H1 (cell line): ENCODE measurements at regions not wholly inside any gene's neighbourhood (a gene's known extent, or its start where the extent isn't known, plus 50 kb on each side); places are given as distances from the start of the nearest gene placed in this dataset.

ENCODE experiments used
- CTCF ChIA-PET: fragments of 300-600 bp; sonication (Branson Sonifier 250); formaldehyde crosslinking; loops from one replicate; lab custom pipeline; 2021; ENCODE audit not compliant: partially characterized antibody; lab: Charles Lee
- POLR2A ChIA-PET: fragments of 300-600 bp; sonication (Branson Sonifier 250); formaldehyde crosslinking; loops from one replicate; lab custom pipeline; 2021; ENCODE audit warnings: inconsistent platforms; ENCODE audit not compliant: partially characterized antibody; lab: Charles Lee
- DNase-seq, 2 experiments: peaks; one replicate each; pipeline versions ENCODE4 v3.0.0 to v3.0.0-alpha.2; 2010 to 2022; ENCODE audit warnings: low spot score in 2 of 2, low read depth in 1 of 2, mixed read lengths in 1 of 2
- FAIRE-seq: peaks from 2 replicates; lab custom pipeline; 2011; peaks lifted over from hg19 to GRCh38; lab: Jason Lieb, UNC
- H2AFZ ChIP-seq: 2 replicates; pipeline ENCODE4 v1.8.1; 2012; ENCODE audit warnings: low read length, inconsistent platforms
- H2AK5ac ChIP-seq: 2 replicates; pipeline ENCODE4 v1.6.1; 2013; ENCODE audit warnings: low read depth, low read length
- H2BK120ac ChIP-seq: replicated peaks from 2 replicates; pipeline ENCODE3; 2013; ENCODE audit warnings: low read depth, low read length, inconsistent platforms
- H2BK12ac ChIP-seq: 2 replicates; pipeline ENCODE4 v1.6.1; 2013; ENCODE audit warnings: low read depth, low read length
- H2BK15ac ChIP-seq: 2 replicates; pipeline ENCODE4 v1.6.1; 2013; ENCODE audit warnings: low read length
- H2BK20ac ChIP-seq: 2 replicates; pipeline ENCODE4 v1.6.1; 2013; ENCODE audit warnings: low read length
- H2BK5ac ChIP-seq: 2 replicates; pipeline ENCODE4 v1.6.1; 2013; ENCODE audit warnings: low read depth, low read length
- H3K14ac ChIP-seq: 2 replicates; pipeline ENCODE4 v1.6.1; 2013; ENCODE audit warnings: inconsistent platforms; ENCODE audit not compliant: insufficient read length
- H3K18ac ChIP-seq: 2 replicates; pipeline ENCODE4 v1.6.1; 2013; ENCODE audit warnings: low read length; ENCODE audit errors: extremely low read depth
- H3K23ac ChIP-seq: 2 replicates; pipeline ENCODE4 v1.6.1; 2013; ENCODE audit warnings: inconsistent platforms; ENCODE audit not compliant: insufficient read length
- H3K23me2 ChIP-seq: 2 replicates; pipeline ENCODE4 v1.6.1; 2013; ENCODE audit warnings: low read depth, low read length
- H3K27ac ChIP-seq: 2 replicates; pipeline ENCODE4 v1.6.1; 2011; ENCODE audit warnings: low read depth, low read length, inconsistent platforms
- H3K27me3 ChIP-seq, 4 experiments: replicated peaks in 1 of 4; 1 replicate in 1 of 4; 2 replicates in 3 of 4; pipeline versions ENCODE4 v1.6.1 to v1.8.1; 2011 to 2013; ENCODE audit warnings: low read length in 3 of 4, mild to moderate bottlenecking in 3 of 4, inconsistent platforms in 2 of 4, mixed read lengths in 2 of 4, moderate library complexity in 1 of 4; ENCODE audit not compliant: control insufficient read depth in 3 of 4, insufficient read depth in 3 of 4; ENCODE audit errors: extremely low read depth in 1 of 4
- H3K36me3 ChIP-seq, 4 experiments: 2 replicates each; pipeline versions ENCODE4 v1.6.1 to v1.8.1; 2011 to 2013; ENCODE audit warnings: mild to moderate bottlenecking in 4 of 4, low read length in 3 of 4, moderate library complexity in 2 of 4, control low read depth in 1 of 4, inconsistent platforms in 1 of 4; ENCODE audit not compliant: insufficient read depth in 4 of 4, control insufficient read depth in 2 of 4
- H3K4ac ChIP-seq: replicated peaks from 2 replicates; pipeline ENCODE3; 2013; ENCODE audit warnings: low read length, low read depth, mixed read lengths, inconsistent platforms; ENCODE audit not compliant: insufficient read length
- H3K4me1 ChIP-seq, 4 experiments: replicated peaks in 1 of 4; 1 replicate in 1 of 4; 2 replicates in 3 of 4; pipeline versions ENCODE4 v1.6.1 to v1.8.1; 2011 to 2013; ENCODE audit warnings: low read length in 3 of 4, inconsistent platforms in 2 of 4, mixed read lengths in 1 of 4; ENCODE audit not compliant: insufficient read depth in 4 of 4, control insufficient read depth in 3 of 4
- H3K4me2 ChIP-seq, 2 experiments: 2 replicates each; pipeline versions ENCODE4 v1.6.1 to v1.8.1; 2011 to 2013; ENCODE audit warnings: low read depth in 2 of 2, low read length in 2 of 2, control low read depth in 1 of 2, inconsistent platforms in 1 of 2, mild to moderate bottlenecking in 1 of 2; ENCODE audit not compliant: insufficient read depth in 1 of 2
- H3K4me3 ChIP-seq, 4 experiments: fragments of 200-600, 300-600 bp in 1 of 4; sonication (generic), shearing (Covaris generic), sonication (Bioruptor Twin) in 1 of 4; 2 replicates each; pipeline versions ENCODE4 v1.5.1 to v1.8.1; 2011 to 2016; ENCODE audit warnings: low read length in 4 of 4, low read depth in 3 of 4, control low read depth in 2 of 4, inconsistent platforms in 2 of 4, mild to moderate bottlenecking in 2 of 4, mixed read lengths in 1 of 4, moderate library complexity in 1 of 4; ENCODE audit not compliant: insufficient read depth in 2 of 4; ENCODE audit errors: extremely low read depth in 1 of 4
- H3K56ac ChIP-seq: replicated peaks from 2 replicates; pipeline ENCODE3; 2013; ENCODE audit warnings: low read depth, mild to moderate bottlenecking, mixed read lengths, low read length, inconsistent platforms; ENCODE audit not compliant: insufficient read length
- H3K79me1 ChIP-seq: 2 replicates; pipeline ENCODE4 v1.6.1; 2013; ENCODE audit warnings: low read depth, low read length, control low read depth
- H3K79me2 ChIP-seq, 2 experiments: 2 replicates each; pipeline versions ENCODE4 v1.6.1 to v1.8.1; 2012 to 2013; ENCODE audit warnings: low read length in 2 of 2, mild to moderate bottlenecking in 2 of 2, inconsistent platforms in 1 of 2; ENCODE audit not compliant: insufficient read depth in 2 of 2, control insufficient read depth in 1 of 2
- H3K9ac ChIP-seq, 4 experiments: replicated peaks in 1 of 4; 1 replicate in 1 of 4; 2 replicates in 3 of 4; pipeline versions ENCODE4 v1.6.1 to v1.8.1; 2011 to 2013; ENCODE audit warnings: low read depth in 3 of 4, low read length in 3 of 4, control low read depth in 2 of 4, mild to moderate bottlenecking in 2 of 4, moderate library complexity in 2 of 4, inconsistent platforms in 1 of 4; ENCODE audit errors: extremely low read depth in 1 of 4
- H3K9me3 ChIP-seq, 2 experiments: 2 replicates each; pipeline versions ENCODE4 v1.6.1 to v1.8.1; 2012 to 2013; ENCODE audit warnings: mild to moderate bottlenecking in 2 of 2, moderate library complexity in 2 of 2, control low read depth in 1 of 2, inconsistent platforms in 1 of 2, low read depth in 1 of 2, low read length in 1 of 2, mixed read lengths in 1 of 2; ENCODE audit not compliant: insufficient read depth in 2 of 2
- H4K20me1 ChIP-seq, 2 experiments: replicated peaks in 1 of 2; 2 replicates each; pipeline versions ENCODE3 to v1.8.1; 2011 to 2013; ENCODE audit warnings: inconsistent platforms in 2 of 2, low read length in 2 of 2, mild to moderate bottlenecking in 1 of 2; ENCODE audit not compliant: insufficient read depth in 2 of 2, control insufficient read depth in 1 of 2
- H4K5ac ChIP-seq: 2 replicates; pipeline ENCODE4 v1.6.1; 2013; ENCODE audit warnings: low read length, low read depth, mixed read lengths, inconsistent platforms; ENCODE audit not compliant: insufficient read length
- H4K8ac ChIP-seq: 2 replicates; pipeline ENCODE4 v1.8.0; 2013; ENCODE audit warnings: mild to moderate bottlenecking, moderate library complexity, low read length, inconsistent platforms; ENCODE audit not compliant: insufficient read depth; ENCODE audit errors: extremely low read depth
- H4K91ac ChIP-seq: replicated peaks from 2 replicates; pipeline ENCODE3; 2013; ENCODE audit warnings: low read length, mixed read lengths, inconsistent platforms; ENCODE audit not compliant: insufficient read length
- CBX8 ChIP-seq: fragments of 300-800, 300-1000 bp; sonication (generic); IDR thresholded peaks from 2 replicates; pipeline ENCODE4 v1.7.1; 2016; ENCODE audit warnings: low read depth, low read length, borderline replicate concordance
- HDAC6 ChIP-seq: IDR thresholded peaks from one replicate; pipeline ENCODE4 v1.7.1; 2012; ENCODE audit warnings: low read depth, mild to moderate bottlenecking, inconsistent platforms, low read length, moderate library complexity
- KDM5A ChIP-seq: fragments of 200-600 bp; IDR thresholded peaks from 2 replicates; pipeline ENCODE4 v1.7.1; 2012; ENCODE audit warnings: mild to moderate bottlenecking, low read length, inconsistent platforms, mixed read lengths
- MAFK ChIP-seq: IDR thresholded peaks from 2 replicates; pipeline ENCODE4 v1.6.1; 2012; ENCODE audit warnings: low read depth, mild to moderate bottlenecking, improper control_type of control experiment, low read length
- POLR2AphosphoS5 ChIP-seq: IDR thresholded peaks from 2 replicates; pipeline ENCODE4 v1.6.1; 2011; ENCODE audit warnings: low read depth, low read length
- TAF1 ChIP-seq: IDR thresholded peaks from 2 replicates; pipeline ENCODE4 v1.6.1; 2011; ENCODE audit warnings: mild to moderate bottlenecking, low read depth, low read length
- TAF7 ChIP-seq: optimal IDR thresholded peaks from 2 replicates; pipeline ENCODE3; 2011; ENCODE audit warnings: low read depth, mild to moderate bottlenecking, inconsistent platforms, low read length, moderate library complexity, borderline replicate concordance
- TBP ChIP-seq: IDR thresholded peaks from 2 replicates; pipeline ENCODE4 v1.6.1; 2011; ENCODE audit warnings: low read depth, low read length, improper control_type of control experiment
- WGBS, 2 experiments: shearing (Covaris generic) in 1 of 2; methylation state at CpG; one replicate each; pipeline versions ENCODE4 v1.1.6 to v1.1.7; 2013 to 2015; ENCODE audit warnings: low lambda C conversion rate in 2 of 2, mixed read lengths in 2 of 2, inconsistent platforms in 1 of 2, low coverage in 1 of 2, missing lambda C conversion rate in 1 of 2; ENCODE audit not compliant: insufficient replicate concordance in 2 of 2, insufficient coverage in 1 of 2, insufficient read length in 1 of 2; ENCODE audit errors: extremely low coverage in 1 of 2, missing lambda C conversion rate in 1 of 2; 5-methylcytosine and 5-hydroxymethylcytosine counted together
- TF ChIP-seq, protein P1 (sequence below): IDR thresholded peaks from 2 replicates; pipeline ENCODE4 v1.6.1; 2012; ENCODE audit warnings: inconsistent platforms

DNA sequence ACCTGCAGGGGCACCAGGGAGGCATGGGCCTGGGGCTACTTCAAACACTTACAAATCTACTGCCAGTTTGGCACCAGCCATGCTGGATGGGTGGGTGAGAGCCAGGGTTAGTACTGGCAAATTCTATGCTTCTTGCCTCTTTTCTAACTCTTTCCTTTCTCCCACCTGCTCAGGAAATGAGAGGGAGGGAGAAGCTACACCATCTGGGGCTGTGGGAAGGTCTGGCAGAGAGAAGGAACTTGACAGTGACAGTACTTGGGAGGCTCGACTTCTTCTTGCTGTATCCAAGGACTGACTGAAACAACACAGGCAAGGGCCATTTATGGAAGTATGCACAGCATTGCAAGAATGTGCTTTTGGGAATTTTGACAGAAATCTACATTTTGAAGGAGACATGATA lies 149.6 kb upstream of the DYRK2 start:
- Histone ChIP-seq H4K8ac (no peak overlapping the region), H3K27ac (no peak overlapping the region), H3K79me1 (no peaks in the 10 kb centered on the region), H3K23me2 (no peaks in the 10 kb centered on the region; the same call in 1 of the 2 replicates), H3K4ac (no peak overlapping the region), H3K4me3 (no peak overlapping the region), H3K4me2 (no peak overlapping the region), H4K5ac (no peak overlapping the region), H2BK12ac (no peak overlapping the region), H2BK20ac (no peak overlapping the region), H3K9ac (no peak overlapping the region), H3K14ac (no peak overlapping the region), H4K91ac (no peak overlapping the region), H3K4me1 (no peaks in the 10 kb centered on the region), H2BK15ac (no peak overlapping the region), H3K18ac (no peak overlapping the region), H3K23ac (no peak overlapping the region), H2AFZ (no peak overlapping the region), H3K9me3 (no peaks in the 10 kb centered on the region), H2BK120ac (no peak overlapping the region), H2BK5ac (no peak overlapping the region), H4K20me1 (no peaks in the 10 kb centered on the region), H3K79me2 (no peaks in the 10 kb centered on the region), H2AK5ac (no peak overlapping the region), H3K56ac (no peak overlapping the region), H3K27me3 (no peaks in the 10 kb centered on the region), H3K36me3 (no peaks in the 10 kb centered on the region)
- FAIRE-seq: no peak
- ChIA-PET CTCF (interaction anchor here (0.6 kb wide), 1 partner anchor 259 kb away, joined by 3 read pairs; no protein-coding TSS in a partner anchor), POLR2A (no interaction called here)
- 100% methylated on average over 1 of the region's 1 CpG; no CpG with 5 or more reads in 1 of the 2 experiments for WGBS, 2 experiments
- DNase-seq: no peak
- TF ChIP-seq HDAC6 (no peak), TAF7 (no peak), CBX8 (no peak), KDM5A (no peak), TAF1 (no peak), TBP (no peak), MAFK (no peak), POLR2AphosphoS5 (no peak)
- TF ChIP-seq, protein P1, sequence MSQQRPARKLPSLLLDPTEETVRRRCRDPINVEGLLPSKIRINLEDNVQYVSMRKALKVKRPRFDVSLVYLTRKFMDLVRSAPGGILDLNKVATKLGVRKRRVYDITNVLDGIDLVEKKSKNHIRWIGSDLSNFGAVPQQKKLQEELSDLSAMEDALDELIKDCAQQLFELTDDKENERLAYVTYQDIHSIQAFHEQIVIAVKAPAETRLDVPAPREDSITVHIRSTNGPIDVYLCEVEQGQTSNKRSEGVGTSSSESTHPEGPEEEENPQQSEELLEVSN: no peak
